HEK293T (cell line): ENCODE measurements at regions not wholly inside any gene's neighbourhood (a gene's known extent, or its start where the extent isn't known, plus 50 kb on each side); places are given as distances from the start of the nearest gene placed in this dataset.

Experiments
- BHLHE40 ChIP-seq: fragments of 450-650 bp; IDR thresholded peaks from 2 replicates; pipeline ENCODE4 v1.6.1; 2016; ENCODE audit warnings: mild to moderate bottlenecking, moderate library complexity, borderline replicate concordance
- ELF4 ChIP-seq: fragments of 450-650 bp; IDR thresholded peaks from 2 replicates; pipeline ENCODE4 v1.6.1; 2017; ENCODE audit warnings: antibody characterized with exemption
- FOXA1 ChIP-seq: fragments of 450-650 bp; IDR thresholded peaks from 2 replicates; pipeline ENCODE4 v1.6.1; 2016; ENCODE audit warnings: mild to moderate bottlenecking
- FOXK2 ChIP-seq: fragments of 450-650 bp; IDR thresholded peaks from 2 replicates; pipeline ENCODE4 v1.6.1; 2016; ENCODE audit warnings: mild to moderate bottlenecking
- FOXM1 ChIP-seq: fragments of 450-650 bp; IDR thresholded peaks from 2 replicates; pipeline ENCODE4 v1.6.1; 2017; ENCODE audit warnings: mild to moderate bottlenecking, borderline replicate concordance
- HDGF ChIP-seq: fragments of 450-650 bp; IDR thresholded peaks from 2 replicates; pipeline ENCODE4 v1.6.1; 2017; ENCODE audit warnings: antibody characterized with exemption, borderline replicate concordance
- L3MBTL2 ChIP-seq: fragments of 450-650 bp; conservative IDR thresholded peaks from 2 replicates; pipeline ENCODE4 v1.6.1; 2016; ENCODE audit warnings: mild to moderate bottlenecking
- LEF1 ChIP-seq: fragments of 450-650 bp; IDR thresholded peaks from 2 replicates; pipeline ENCODE4 v1.6.1; 2017; ENCODE audit warnings: mild to moderate bottlenecking, borderline replicate concordance
- NFRKB ChIP-seq: fragments of 450-650 bp; IDR thresholded peaks from 2 replicates; pipeline ENCODE4 v1.6.1; 2016; ENCODE audit warnings: mild to moderate bottlenecking, moderate library complexity
- SP1 ChIP-seq: fragments of 450-650 bp; IDR thresholded peaks from 2 replicates; pipeline ENCODE4 v1.6.1; 2017
- SUZ12 ChIP-seq: fragments of 450-650 bp; IDR thresholded peaks from 2 replicates; pipeline ENCODE4 v1.6.1; 2016; ENCODE audit warnings: mild to moderate bottlenecking
- TF ChIP-seq, protein P1 (sequence below): fragments of 450-650 bp; IDR thresholded peaks from 2 replicates; pipeline ENCODE4 v1.6.1; 2016

DNA sequence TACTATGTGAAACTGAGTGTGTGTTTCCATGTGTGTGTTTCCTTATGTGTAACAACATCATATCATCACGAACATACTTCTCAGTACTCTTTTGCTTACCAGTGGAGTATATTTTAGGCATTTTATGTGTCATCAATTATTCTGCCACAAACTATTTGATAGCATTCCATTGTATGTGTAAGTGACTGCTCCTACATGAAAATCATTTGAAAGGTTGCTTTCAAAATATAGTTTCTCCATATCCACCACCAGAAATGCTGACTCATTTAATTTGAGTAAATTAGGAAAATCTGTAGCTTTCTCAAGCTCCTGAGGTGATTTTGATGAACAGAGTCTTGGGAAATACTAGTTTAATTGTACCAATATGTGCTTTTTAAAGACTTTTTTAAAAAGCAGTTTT lies 376.2 kb downstream of the PCDH18 start:
- TF ChIP-seq FOXA1 (no peak), SUZ12 (no peak), BHLHE40 (no peak), NFRKB (no peak), ELF4 (no peak), HDGF (no peak), SP1 (no peak), L3MBTL2 (no peak), LEF1 (no peak), FOXK2 (no peak), FOXM1 (no peak)
- TF ChIP-seq, protein P1, sequence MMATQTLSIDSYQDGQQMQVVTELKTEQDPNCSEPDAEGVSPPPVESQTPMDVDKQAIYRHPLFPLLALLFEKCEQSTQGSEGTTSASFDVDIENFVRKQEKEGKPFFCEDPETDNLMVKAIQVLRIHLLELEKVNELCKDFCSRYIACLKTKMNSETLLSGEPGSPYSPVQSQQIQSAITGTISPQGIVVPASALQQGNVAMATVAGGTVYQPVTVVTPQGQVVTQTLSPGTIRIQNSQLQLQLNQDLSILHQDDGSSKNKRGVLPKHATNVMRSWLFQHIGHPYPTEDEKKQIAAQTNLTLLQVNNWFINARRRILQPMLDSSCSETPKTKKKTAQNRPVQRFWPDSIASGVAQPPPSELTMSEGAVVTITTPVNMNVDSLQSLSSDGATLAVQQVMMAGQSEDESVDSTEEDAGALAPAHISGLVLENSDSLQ: no peak
